Upper lobe of left lung (tissue), 6 donors: ENCODE measurements at regions not wholly inside any gene's neighbourhood (a gene's known extent, or its start where the extent isn't known, plus 50 kb on each side); places are given as distances from the start of the nearest gene placed in this dataset.
A peak's percentile ranks its signal among the peaks of the same experiment; 100 is the strongest.

Experiments
- ATAC-seq, 2 donors: fragments of 200-7000 bp; cut with Tn5 transposase; one replicate each; pipeline ENCODE4 v1.9.1; 2022; ENCODE audit warnings: mild to moderate bottlenecking in 2 of 2, moderate library complexity in 2 of 2; ENCODE audit not compliant: low FRiP score in 2 of 2
- DNase-seq, 2 donors: peaks; one replicate each; pipeline ENCODE4 v3.0.0-alpha.2; 2019 to 2020
- H3K27ac ChIP-seq, 4 donors: fragments of 200-600 bp; sonication (generic); one replicate each; pipeline ENCODE4 v1.5.1; 2016 to 2019
- H3K27me3 ChIP-seq, 4 donors: fragments of 200-600 bp; sonication (generic); one replicate each; pipeline ENCODE4 v1.5.1; 2017 to 2019
- H3K36me3 ChIP-seq, 4 donors: fragments of 200-600 bp; sonication (generic); one replicate each; pipeline ENCODE4 v1.5.1; 2016 to 2019
- H3K4me1 ChIP-seq, 4 donors: fragments of 200-600 bp; sonication (generic); one replicate each; pipeline ENCODE4 v1.5.1; 2018 to 2019
- H3K4me3 ChIP-seq, 4 donors: fragments of 200-600 bp; sonication (generic); one replicate each; pipeline ENCODE4 v1.5.1; 2017 to 2019; ENCODE audit warnings: mild to moderate bottlenecking in 2 of 4, moderate library complexity in 1 of 4
- H3K9me3 ChIP-seq, 4 donors: fragments of 200-600 bp; sonication (generic); one replicate each; pipeline ENCODE4 v1.5.1; 2018 to 2019
- EP300 ChIP-seq, 4 donors: sonication (generic); formaldehyde crosslinking; IDR thresholded peaks; one replicate each; pipeline ENCODE4 v1.5.1; 2017; ENCODE audit warnings: antibody characterized with exemption in 4 of 4, control low read depth in 2 of 4
- POLR2A ChIP-seq, 4 donors: fragments of 450-650 bp; IDR thresholded peaks; one replicate each; pipeline ENCODE4 v1.5.1; 2016 to 2017; ENCODE audit warnings: antibody characterized with exemption in 4 of 4, mild to moderate bottlenecking in 2 of 4
- POLR2AphosphoS5 ChIP-seq, 2 donors: sonication (generic); formaldehyde crosslinking; IDR thresholded peaks; one replicate each; pipeline ENCODE4 v1.5.1; 2017; ENCODE audit warnings: antibody characterized with exemption in 2 of 2
- WGBS, 2 donors: methylation state at CpG; one replicate each; pipeline ENCODE4 v1.1.5; 2017 to 2018; 5-methylcytosine and 5-hydroxymethylcytosine counted together
- TF ChIP-seq, protein P1 (sequence below), 6 experiments: fragments of 450-650 bp in 4 of 6; fragments of 200-600 bp in 2 of 6; sonication (generic) in 2 of 6; IDR thresholded peaks; one replicate each; pipeline ENCODE4 v1.5.1; 2016 to 2019; ENCODE audit warnings: antibody characterized with exemption in 6 of 6
- donor health status: DM: no; HTN: no; CAD: no; lungs with moderate emphysema.
- donor health status: DM: no; HTN: yes; CAD: no; lungs with severe emphysema.

DNA sequence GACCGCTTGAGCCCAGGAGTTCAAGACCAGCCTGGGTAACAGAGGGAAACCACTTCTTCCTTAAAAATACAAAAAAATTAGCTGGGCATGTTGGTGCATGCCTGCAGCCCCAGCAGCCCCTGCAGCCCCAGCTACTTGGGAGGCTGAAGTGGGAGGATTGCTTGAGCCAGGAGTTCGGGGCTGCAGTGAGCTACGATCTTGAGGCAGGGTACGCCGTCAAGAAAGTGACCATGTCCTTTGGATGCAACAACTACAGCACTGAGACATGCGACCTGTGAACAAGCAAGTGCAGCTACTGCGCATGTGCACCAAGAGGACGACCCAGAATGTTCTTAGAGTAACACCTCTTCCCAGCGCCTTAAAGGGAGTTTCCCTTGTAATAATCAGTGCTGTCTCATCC is 66.6 kb upstream of the ZNF479 start:
- Histone ChIP-seq H3K9me3 (peaks cover 0 to 38% (median 19%) of the 10 kb centered on the region in 4 donors), H3K4me1 (no peaks in the 10 kb centered on the region), H3K27ac (no peak overlapping the region), H3K4me3 (no peak overlapping the region), H3K36me3 (no peaks in the 10 kb centered on the region), H3K27me3 (no peaks in the 10 kb centered on the region)
- WGBS, 2 donors: 83 to 91% methylated on average over 9 of the region's 9 CpGs
- TF ChIP-seq POLR2A (IDR thresholded peaks at IDR 0.05): no peak
- TF ChIP-seq POLR2AphosphoS5 (IDR thresholded peaks at IDR 0.05): no peak
- TF ChIP-seq, protein P1, sequence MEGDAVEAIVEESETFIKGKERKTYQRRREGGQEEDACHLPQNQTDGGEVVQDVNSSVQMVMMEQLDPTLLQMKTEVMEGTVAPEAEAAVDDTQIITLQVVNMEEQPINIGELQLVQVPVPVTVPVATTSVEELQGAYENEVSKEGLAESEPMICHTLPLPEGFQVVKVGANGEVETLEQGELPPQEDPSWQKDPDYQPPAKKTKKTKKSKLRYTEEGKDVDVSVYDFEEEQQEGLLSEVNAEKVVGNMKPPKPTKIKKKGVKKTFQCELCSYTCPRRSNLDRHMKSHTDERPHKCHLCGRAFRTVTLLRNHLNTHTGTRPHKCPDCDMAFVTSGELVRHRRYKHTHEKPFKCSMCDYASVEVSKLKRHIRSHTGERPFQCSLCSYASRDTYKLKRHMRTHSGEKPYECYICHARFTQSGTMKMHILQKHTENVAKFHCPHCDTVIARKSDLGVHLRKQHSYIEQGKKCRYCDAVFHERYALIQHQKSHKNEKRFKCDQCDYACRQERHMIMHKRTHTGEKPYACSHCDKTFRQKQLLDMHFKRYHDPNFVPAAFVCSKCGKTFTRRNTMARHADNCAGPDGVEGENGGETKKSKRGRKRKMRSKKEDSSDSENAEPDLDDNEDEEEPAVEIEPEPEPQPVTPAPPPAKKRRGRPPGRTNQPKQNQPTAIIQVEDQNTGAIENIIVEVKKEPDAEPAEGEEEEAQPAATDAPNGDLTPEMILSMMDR (IDR thresholded peaks at IDR 0.05): no peak
- no peak for TF ChIP-seq EP300 (IDR thresholded peaks at IDR 0.05)
- DNase-seq: no peak
- ATAC-seq: no peak

DNA sequence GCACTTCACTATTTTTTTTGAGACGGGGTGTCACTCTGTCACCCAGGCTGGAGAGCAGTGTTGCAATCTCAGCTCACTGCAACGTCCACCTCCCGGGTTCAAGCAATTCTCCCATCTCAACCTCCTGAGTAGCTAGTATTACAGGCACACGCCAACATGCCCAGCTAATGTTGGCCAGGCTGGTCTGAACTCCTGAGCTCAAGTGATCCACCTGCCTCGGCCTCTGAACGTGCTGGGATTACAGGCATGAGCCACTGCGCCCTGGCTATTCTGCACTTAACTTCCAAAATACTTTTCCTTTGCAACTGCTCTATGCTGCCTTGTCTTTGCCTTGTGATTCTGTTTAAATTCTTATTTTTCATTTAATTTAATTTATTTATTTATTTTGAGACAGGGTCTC is 67.0 kb upstream of the ZNF479 start:
- Histone ChIP-seq H3K4me1 (no peaks in the 10 kb centered on the region), H3K27me3 (no peaks in the 10 kb centered on the region), H3K27ac (no peak overlapping the region), H3K4me3 (no peak overlapping the region), H3K9me3 (peaks cover 0 to 42% (median 19%) of the 10 kb centered on the region in 4 donors), H3K36me3 (no peaks in the 10 kb centered on the region)
- WGBS, 2 donors: 84 to 86% methylated on average over 7 of the region's 7 CpGs
- DNase-seq (no peak), ATAC-seq (no peak)
- TF ChIP-seq, protein P1 (IDR thresholded peaks at IDR 0.05): no peak
- TF ChIP-seq POLR2AphosphoS5 (IDR thresholded peaks at IDR 0.05) (no peak), EP300 (IDR thresholded peaks at IDR 0.05) (no peak), POLR2A (IDR thresholded peaks at IDR 0.05) (no peak)

DNA sequence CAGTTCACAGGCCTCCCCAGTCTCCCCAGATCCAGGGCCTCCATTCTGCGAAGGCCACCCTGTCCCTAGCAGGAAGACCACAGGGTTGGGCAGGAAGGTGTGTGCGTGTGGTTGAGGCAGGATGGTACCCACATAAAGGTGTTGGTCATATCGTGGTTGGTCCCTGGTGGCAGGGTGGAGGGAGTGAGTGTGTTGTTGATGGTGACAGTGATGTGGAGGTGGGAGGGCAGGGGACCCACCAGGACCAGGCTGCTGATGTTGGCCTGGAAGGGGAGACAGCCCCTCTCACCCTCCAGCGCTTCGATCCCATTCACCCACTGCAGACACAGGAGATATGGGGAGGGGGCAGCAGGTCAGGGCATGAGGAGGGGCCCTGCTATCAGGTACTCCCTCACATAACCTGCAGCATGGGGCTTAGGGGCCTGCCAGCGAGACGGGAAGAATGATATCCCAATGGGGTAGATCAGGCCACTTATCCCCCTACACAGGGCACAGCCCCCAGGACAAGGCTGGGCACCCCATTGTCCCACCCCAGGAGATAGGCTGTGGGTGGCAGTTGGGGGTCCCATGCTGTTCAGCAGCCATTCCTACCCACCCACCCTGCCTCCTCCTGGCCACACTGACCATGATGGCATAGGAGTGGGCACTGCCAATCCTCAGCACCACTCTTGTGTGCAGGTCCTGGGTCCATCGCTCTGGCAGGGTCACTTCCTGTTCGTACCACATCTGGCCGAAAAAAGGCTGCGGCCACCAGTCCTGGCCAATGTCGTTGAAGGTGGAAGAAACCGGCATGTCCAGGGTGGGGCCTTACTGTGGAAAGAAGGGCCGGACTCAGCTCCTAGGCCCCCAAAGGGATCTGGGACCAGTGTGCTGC is 69.0 kb upstream of the ZNF479 start:
- ATAC-seq: no peak
- Histone ChIP-seq H3K27ac (no peak overlapping the region), H3K27me3 (no peaks in the 10 kb centered on the region), H3K4me3 (no peak overlapping the region), H3K4me1 (no peaks in the 10 kb centered on the region), H3K36me3 (no peaks in the 10 kb centered on the region), H3K9me3 (peaks cover 0 to 61% (median 22%) of the 10 kb centered on the region in 4 donors)
- DNase-seq: no peak
- 83 to 88% methylated on average over 11 to 14 of the region's 14 CpGs for WGBS, 2 donors
- no peak for TF ChIP-seq EP300 (IDR thresholded peaks at IDR 0.05)
- no peak for TF ChIP-seq POLR2A (IDR thresholded peaks at IDR 0.05)
- no peak for TF ChIP-seq POLR2AphosphoS5 (IDR thresholded peaks at IDR 0.05)
- TF ChIP-seq, protein P1 (IDR thresholded peaks at IDR 0.05): no peak

DNA sequence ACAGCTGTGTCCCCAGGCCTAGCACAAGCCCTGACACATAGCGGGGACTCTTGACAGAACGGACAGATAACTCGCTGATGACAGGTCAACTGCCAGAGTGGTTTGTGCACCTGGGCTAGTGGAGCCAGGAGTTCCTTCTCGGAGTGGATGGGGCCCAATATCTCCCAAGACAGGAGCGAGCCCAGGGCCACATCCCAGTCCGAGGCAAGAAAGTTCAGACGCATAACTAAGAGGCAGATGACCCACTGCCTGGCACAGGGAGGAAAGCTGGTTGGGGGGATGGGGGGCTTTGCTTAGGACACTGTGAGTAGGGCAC is 69.6 kb upstream of the ZNF479 start:
- WGBS, 2 donors: 83% methylated on average over 6 to 7 of the region's 7 CpGs
- TF ChIP-seq POLR2A (IDR thresholded peaks at IDR 0.05) (no peak), POLR2AphosphoS5 (IDR thresholded peaks at IDR 0.05) (no peak), EP300 (IDR thresholded peaks at IDR 0.05) (no peak)
- TF ChIP-seq, protein P1 (IDR thresholded peaks at IDR 0.05): no peak
- H3K27ac ChIP-seq: no peak overlapping the region
- DNase-seq (no peak), ATAC-seq (no peak)
- H3K27me3 ChIP-seq: no peaks in the 10 kb centered on the region
- H3K4me3 ChIP-seq: no peak overlapping the region
- H3K4me1 ChIP-seq: no peaks in the 10 kb centered on the region
- H3K9me3 ChIP-seq: peaks cover 0 to 63% (median 22%) of the 10 kb centered on the region in 4 donors
- H3K36me3 ChIP-seq: no peaks in the 10 kb centered on the region

DNA sequence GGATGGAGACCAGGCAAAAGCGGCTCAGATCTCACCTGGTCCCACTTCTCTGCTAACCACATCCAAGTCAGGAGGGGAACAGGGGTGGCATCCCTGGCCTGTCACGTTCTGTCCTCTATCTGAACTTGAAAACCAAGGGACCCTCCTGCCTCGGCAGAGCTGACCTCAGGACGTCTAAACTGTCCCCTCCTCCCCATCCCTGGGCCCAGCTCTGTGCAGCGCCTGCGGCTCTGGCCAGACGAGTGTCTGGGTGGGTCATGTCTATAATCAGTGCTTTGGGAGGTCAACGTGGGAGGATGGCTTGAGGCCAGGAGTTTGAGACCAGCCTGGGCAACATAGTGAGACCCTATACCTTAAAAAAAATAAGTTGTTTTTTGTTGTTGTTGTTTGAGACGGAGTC is 70.0 kb upstream of the ZNF479 start:
- H3K9me3 ChIP-seq: peaks cover 0 to 63% (median 22%) of the 10 kb centered on the region in 4 donors

More for the DNA sequence above, 70.0 kb upstream of the ZNF479 start:
- Histone ChIP-seq H3K27me3 (no peaks in the 10 kb centered on the region), H3K36me3 (no peaks in the 10 kb centered on the region), H3K27ac (no peak overlapping the region), H3K4me3 (no peak overlapping the region), H3K4me1 (no peaks in the 10 kb centered on the region)
- TF ChIP-seq POLR2A (IDR thresholded peaks at IDR 0.05) (no peak), EP300 (IDR thresholded peaks at IDR 0.05) (no peak), POLR2AphosphoS5 (IDR thresholded peaks at IDR 0.05) (no peak)
- TF ChIP-seq, protein P1 (IDR thresholded peaks at IDR 0.05): no peak
- peak in 1 of 2 donors; percentile 27 for DNase-seq
- ATAC-seq: no peak
- 81 to 84% methylated on average over 7 to 9 of the region's 9 CpGs for WGBS, 2 donors
